ENCODE measurements at regions not wholly inside any gene's neighbourhood (a gene's known extent, or its start where the extent isn't known, plus 50 kb on each side); places are given as distances from the start of the nearest gene placed in this dataset.

DNA sequence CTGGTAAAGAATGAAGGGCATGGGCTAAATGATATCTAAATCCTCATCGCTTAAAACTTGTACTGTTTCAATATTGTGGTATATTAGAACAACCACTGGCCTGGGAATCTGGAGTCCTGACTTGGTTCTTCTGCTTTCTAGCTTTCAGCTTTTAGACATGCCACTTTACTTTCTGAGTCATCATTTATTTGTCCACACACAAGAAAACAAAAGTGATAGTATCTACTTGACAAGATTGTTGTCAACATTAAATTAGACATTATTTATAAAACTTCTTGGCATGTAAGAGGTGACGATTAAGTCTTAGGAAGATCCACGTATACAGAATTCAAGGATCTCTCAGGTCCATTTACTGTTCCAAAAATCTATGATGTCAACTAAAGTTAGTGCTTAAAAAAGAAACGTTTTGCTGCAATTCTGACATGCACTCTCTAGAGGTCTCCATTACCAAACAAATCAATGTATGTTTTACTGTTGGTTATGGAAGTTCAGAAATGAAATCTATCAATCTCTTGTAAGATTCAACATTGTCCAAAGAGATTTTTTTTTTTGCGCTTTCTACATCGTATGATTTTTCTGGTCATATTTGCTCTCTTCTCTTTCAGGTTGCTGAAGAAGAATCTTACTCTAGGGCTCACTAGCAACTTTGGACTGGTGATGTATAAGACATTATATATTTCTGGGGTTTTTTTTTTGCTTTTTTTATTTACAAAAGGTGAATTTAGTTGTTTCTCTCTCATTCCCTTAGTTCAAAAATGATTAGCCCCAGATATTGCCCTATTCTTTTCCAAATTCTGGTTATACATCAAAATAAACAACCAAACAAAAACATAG lies 53.6 kb upstream of the DYNC1I1 start:
- Mint-ChIP-seq H3K36me3 (no peaks in the 10 kb centered on the region), H3K27me3 (no peaks in the 10 kb centered on the region), H3K9me3 (no peaks in the 10 kb centered on the region), H3K4me1 (no peaks in the 10 kb centered on the region), H3K4me3 (no peak overlapping the region), H3K27ac (no peak overlapping the region)
- Histone ChIP-seq H3K36me3 (ENCODE audit: control insufficient read depth, insufficient read depth, low read length) (no peaks in the 10 kb centered on the region), H3K9me3 (ENCODE audit: control insufficient read depth in 2 of 2, low read length in 2 of 2) (no peaks in the 10 kb centered on the region), H3K4me1 (ENCODE audit: control insufficient read depth, insufficient read depth, low read length, poor library complexity, severe bottlenecking) (no peaks in the 10 kb centered on the region), H3K27ac (ENCODE audit: insufficient read depth, low read length, poor library complexity, severe bottlenecking) (no peak overlapping the region), H3K4me3 (ENCODE audit: low read depth, low read length) (no peak overlapping the region), H3K27me3 (ENCODE audit: control insufficient read depth, insufficient read depth, low read length) (no peaks in the 10 kb centered on the region)
- ATAC-seq (ENCODE audit: low read depth in 2 of 2), result no peak
- DNase-seq, result no peak

DNA sequence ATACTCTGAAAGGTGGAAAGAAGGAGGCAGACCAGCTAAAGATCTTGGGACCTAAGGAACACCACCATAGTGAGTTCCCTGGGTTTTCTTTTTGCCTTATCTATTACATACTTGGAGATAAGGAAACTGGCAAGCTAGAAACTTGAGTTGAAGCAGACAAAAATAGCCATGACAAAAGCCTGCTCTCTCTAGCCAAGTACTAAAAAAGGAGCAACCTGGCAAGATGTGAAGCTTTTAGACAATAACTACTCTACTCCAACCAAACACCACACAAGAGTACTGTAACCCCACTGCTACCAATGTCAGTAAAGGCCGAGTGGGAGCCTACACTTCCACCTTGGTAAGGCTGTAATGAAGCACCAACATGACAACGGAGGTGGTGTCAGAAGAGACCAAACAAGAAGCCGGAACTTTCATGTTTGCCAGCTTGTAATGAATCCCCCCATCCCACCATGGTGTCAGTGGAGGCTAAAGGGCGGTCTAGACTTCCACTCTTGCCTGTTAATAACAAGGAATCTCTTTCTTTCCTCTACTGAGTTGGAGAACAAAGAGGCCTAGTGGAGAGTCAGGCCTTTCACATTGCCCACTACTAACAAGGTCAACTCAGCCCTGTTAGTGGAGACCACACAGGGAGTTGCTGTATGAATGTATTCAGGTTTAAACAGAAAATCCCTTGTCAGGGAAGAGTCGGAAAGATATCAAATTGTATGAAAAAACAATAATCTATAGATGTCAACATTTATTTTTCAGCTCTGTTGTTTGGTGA lies 55.8 kb upstream of the DYNC1I1 start:
- Mint-ChIP-seq H3K4me1 (no peaks in the 10 kb centered on the region), H3K9me3 (no peaks in the 10 kb centered on the region), H3K27me3 (no peaks in the 10 kb centered on the region), H3K27ac (no peak overlapping the region), H3K36me3 (no peaks in the 10 kb centered on the region), H3K4me3 (no peak overlapping the region)
- DNase-seq (no peak), ATAC-seq (ENCODE audit: low read depth in 2 of 2) (no peak)
- H3K36me3 ChIP-seq (ENCODE audit: control insufficient read depth, insufficient read depth, low read length), result no peaks in the 10 kb centered on the region
- no peaks in the 10 kb centered on the region for H3K27me3 ChIP-seq (ENCODE audit: control insufficient read depth, insufficient read depth, low read length)
- H3K9me3 ChIP-seq (ENCODE audit: control insufficient read depth in 2 of 2, low read length in 2 of 2), result no peaks in the 10 kb centered on the region
- no peak overlapping the region for H3K27ac ChIP-seq (ENCODE audit: insufficient read depth, low read length, poor library complexity, severe bottlenecking)
- no peak overlapping the region for H3K4me3 ChIP-seq (ENCODE audit: low read depth, low read length)
- H3K4me1 ChIP-seq (ENCODE audit: control insufficient read depth, insufficient read depth, low read length, poor library complexity, severe bottlenecking), result no peaks in the 10 kb centered on the region

- Mint-ChIP-seq H3K27ac (no peak overlapping the region), H3K36me3 (no peaks in the 10 kb centered on the region), H3K27me3 (no peaks in the 10 kb centered on the region), H3K9me3 (peaks cover 0 to 5% (median 0%) of the 10 kb centered on the region in 7 donors), H3K4me1 (no peaks in the 10 kb centered on the region), H3K4me3 (no peak overlapping the region)
- peak; percentile 34 to 37 for ATAC-seq (ENCODE audit: low read depth in 2 of 2)
- no peaks in the 10 kb centered on the region for H3K36me3 ChIP-seq (ENCODE audit: control insufficient read depth, insufficient read depth, low read length)
- H3K27me3 ChIP-seq (ENCODE audit: control insufficient read depth, insufficient read depth, low read length), result no peaks in the 10 kb centered on the region
- H3K27ac ChIP-seq (ENCODE audit: insufficient read depth, low read length, poor library complexity, severe bottlenecking), result no peak overlapping the region
- no peak overlapping the region for H3K4me3 ChIP-seq (ENCODE audit: low read depth, low read length)
- DNase-seq, result no peak
- H3K4me1 ChIP-seq (ENCODE audit: control insufficient read depth, insufficient read depth, low read length, poor library complexity, severe bottlenecking), result no peaks in the 10 kb centered on the region
- no peaks in the 10 kb centered on the region for H3K9me3 ChIP-seq (ENCODE audit: control insufficient read depth in 2 of 2, low read length in 2 of 2)
Measured at GRCh38 chr7:95715274-95715673, 57.1 kb upstream of the DYNC1I1 start.

DNA sequence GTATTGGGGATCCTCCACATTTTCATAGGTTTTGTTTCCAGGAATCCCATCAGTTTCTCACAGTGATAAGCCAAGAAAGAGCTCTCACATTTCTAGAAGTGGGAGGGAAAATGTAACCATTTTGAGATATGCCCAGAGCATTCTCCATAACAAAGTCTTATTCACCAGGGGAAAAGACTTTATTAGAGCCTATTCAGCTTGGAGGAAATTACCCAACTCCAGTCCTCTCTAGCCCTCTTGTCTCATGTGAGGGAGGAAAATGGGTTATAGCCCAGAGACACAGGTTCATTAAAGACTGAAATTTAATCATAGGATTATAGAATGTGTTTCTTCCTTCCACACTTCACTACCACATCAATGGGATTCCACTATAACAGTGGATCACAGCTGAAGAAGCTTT lies 61.6 kb upstream of the DYNC1I1 start:
- H3K36me3 ChIP-seq (ENCODE audit: control insufficient read depth, insufficient read depth, low read length), result no peaks in the 10 kb centered on the region
- H3K27me3 ChIP-seq (ENCODE audit: control insufficient read depth, insufficient read depth, low read length), result no peaks in the 10 kb centered on the region
- Mint-ChIP-seq H3K9me3 (peaks cover 0 to 12% (median 1%) of the 10 kb centered on the region in 7 donors), H3K36me3 (peaks cover 4% of the 10 kb centered on the region), H3K27ac (no peak overlapping the region), H3K4me1 (no peaks in the 10 kb centered on the region), H3K4me3 (no peak overlapping the region), H3K27me3 (no peaks in the 10 kb centered on the region)
- DNase-seq, result no peak
- H3K4me1 ChIP-seq (ENCODE audit: control insufficient read depth, insufficient read depth, low read length, poor library complexity, severe bottlenecking), result no peaks in the 10 kb centered on the region
- H3K27ac ChIP-seq (ENCODE audit: insufficient read depth, low read length, poor library complexity, severe bottlenecking), result no peak overlapping the region
- H3K4me3 ChIP-seq (ENCODE audit: low read depth, low read length), result no peak overlapping the region
- no peak for ATAC-seq (ENCODE audit: low read depth in 2 of 2)
- H3K9me3 ChIP-seq (ENCODE audit: control insufficient read depth in 2 of 2, low read length in 2 of 2), result peaks cover 0 to 4% of the 10 kb centered on the region in 2 experiments

- Mint-ChIP-seq H3K27me3 (no peaks in the 10 kb centered on the region), H3K9me3 (peaks cover 0 to 9% (median 0%) of the 10 kb centered on the region in 7 donors), H3K4me3 (no peak overlapping the region), H3K27ac (no peak overlapping the region), H3K4me1 (no peaks in the 10 kb centered on the region), H3K36me3 (no peaks in the 10 kb centered on the region)
- peaks cover 0 to 4% of the 10 kb centered on the region in 2 experiments for H3K9me3 ChIP-seq (ENCODE audit: control insufficient read depth in 2 of 2, low read length in 2 of 2)
- no peak for DNase-seq
- H3K36me3 ChIP-seq (ENCODE audit: control insufficient read depth, insufficient read depth, low read length), result no peaks in the 10 kb centered on the region
- no peaks in the 10 kb centered on the region for H3K27me3 ChIP-seq (ENCODE audit: control insufficient read depth, insufficient read depth, low read length)
- no peak for ATAC-seq (ENCODE audit: low read depth in 2 of 2)
- no peaks in the 10 kb centered on the region for H3K4me1 ChIP-seq (ENCODE audit: control insufficient read depth, insufficient read depth, low read length, poor library complexity, severe bottlenecking)
- no peak overlapping the region for H3K4me3 ChIP-seq (ENCODE audit: low read depth, low read length)
- H3K27ac ChIP-seq (ENCODE audit: insufficient read depth, low read length, poor library complexity, severe bottlenecking), result no peak overlapping the region
Measured at GRCh38 chr7:95700917-95701316, 71.4 kb upstream of the DYNC1I1 start.

DNA sequence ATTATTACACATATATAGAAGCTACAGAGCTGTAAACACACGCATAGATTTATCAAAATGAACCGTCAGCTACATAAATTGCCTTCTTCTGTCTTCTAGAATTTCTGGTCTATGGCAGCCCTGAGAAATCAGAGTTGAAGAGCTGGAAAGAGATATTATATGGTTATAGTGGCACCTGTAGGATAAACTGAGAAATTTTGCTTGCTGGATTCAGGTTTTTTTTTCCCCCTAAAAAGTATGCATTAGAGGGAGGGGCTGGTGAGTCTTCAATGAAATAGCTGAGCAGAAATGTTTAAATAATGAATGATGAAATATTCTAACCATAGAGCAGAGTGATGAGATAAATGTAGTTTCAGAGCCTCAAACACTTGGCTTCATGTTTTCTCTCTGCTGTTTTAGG lies 78.0 kb upstream of the DYNC1I1 start:
- H3K27me3 ChIP-seq (ENCODE audit: control insufficient read depth, insufficient read depth, low read length), result no peaks in the 10 kb centered on the region
- H3K4me3 Mint-ChIP-seq, result no peak overlapping the region
- H3K36me3 ChIP-seq (ENCODE audit: control insufficient read depth, insufficient read depth, low read length), result no peaks in the 10 kb centered on the region
- peaks cover 0 to 4% (median 0%) of the 10 kb centered on the region in 7 donors for H3K9me3 Mint-ChIP-seq
- H3K27me3 Mint-ChIP-seq, result no peaks in the 10 kb centered on the region
- H3K4me1 ChIP-seq (ENCODE audit: control insufficient read depth, insufficient read depth, low read length, poor library complexity, severe bottlenecking), result no peaks in the 10 kb centered on the region
- H3K4me1 Mint-ChIP-seq, result no peaks in the 10 kb centered on the region
- no peaks in the 10 kb centered on the region for H3K36me3 Mint-ChIP-seq
- DNase-seq, result no peak
- H3K4me3 ChIP-seq (ENCODE audit: low read depth, low read length), result no peak overlapping the region
- no peak overlapping the region for H3K27ac Mint-ChIP-seq
- H3K27ac ChIP-seq (ENCODE audit: insufficient read depth, low read length, poor library complexity, severe bottlenecking), result no peak overlapping the region
- H3K9me3 ChIP-seq (ENCODE audit: control insufficient read depth in 2 of 2, low read length in 2 of 2), result no peaks in the 10 kb centered on the region
- no peak for ATAC-seq (ENCODE audit: low read depth in 2 of 2)

DNA sequence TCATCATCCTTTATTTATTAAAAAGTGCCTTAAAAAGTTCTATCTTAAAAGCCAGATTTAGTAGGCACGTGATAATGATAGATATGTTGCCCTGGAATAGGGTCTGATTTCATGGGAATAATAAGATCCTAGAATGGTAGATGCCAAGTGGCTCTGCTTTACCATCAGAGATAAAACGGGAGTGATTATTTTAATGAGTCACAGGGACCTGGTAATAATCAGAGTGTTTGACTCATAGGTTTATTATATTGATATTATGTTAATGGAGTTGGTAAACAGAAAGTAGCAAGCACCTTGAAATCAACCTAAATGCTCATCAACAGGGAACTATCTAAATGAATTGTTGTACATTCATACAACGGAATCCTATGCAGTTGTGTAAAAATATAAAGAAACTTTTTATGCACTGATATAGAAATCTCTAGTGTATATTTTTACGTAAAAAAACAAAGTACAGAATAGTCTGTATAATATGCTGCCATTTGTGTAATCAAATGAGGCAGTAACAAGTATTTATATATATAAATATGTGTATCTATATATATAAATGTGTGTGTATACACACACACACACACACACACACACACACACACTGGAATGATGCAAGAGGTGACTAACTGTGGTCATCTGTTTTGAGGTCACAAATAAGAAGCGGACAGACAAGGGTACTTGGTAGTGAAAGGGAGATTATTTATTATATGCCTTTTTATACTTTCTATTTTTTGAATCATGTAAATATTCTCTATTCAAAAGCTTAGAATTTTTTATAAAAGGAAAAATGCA lies 78.6 kb upstream of the DYNC1I1 start:
- H3K4me1 Mint-ChIP-seq, result no peaks in the 10 kb centered on the region

More for the DNA sequence above, 78.6 kb upstream of the DYNC1I1 start:
- H3K4me3 ChIP-seq (ENCODE audit: low read depth, low read length), result no peak overlapping the region
- H3K4me1 ChIP-seq (ENCODE audit: control insufficient read depth, insufficient read depth, low read length, poor library complexity, severe bottlenecking), result no peaks in the 10 kb centered on the region
- ATAC-seq (ENCODE audit: low read depth in 2 of 2), result no peak
- H3K4me3 Mint-ChIP-seq, result no peak overlapping the region
- DNase-seq, result no peak
- H3K36me3 Mint-ChIP-seq, result no peaks in the 10 kb centered on the region
- H3K9me3 Mint-ChIP-seq, result peaks cover 0 to 4% (median 0%) of the 10 kb centered on the region in 7 donors
- no peaks in the 10 kb centered on the region for H3K27me3 Mint-ChIP-seq
- H3K9me3 ChIP-seq (ENCODE audit: control insufficient read depth in 2 of 2, low read length in 2 of 2), result no peaks in the 10 kb centered on the region
- no peak overlapping the region for H3K27ac Mint-ChIP-seq
- H3K36me3 ChIP-seq (ENCODE audit: control insufficient read depth, insufficient read depth, low read length), result no peaks in the 10 kb centered on the region
- no peak overlapping the region for H3K27ac ChIP-seq (ENCODE audit: insufficient read depth, low read length, poor library complexity, severe bottlenecking)
- H3K27me3 ChIP-seq (ENCODE audit: control insufficient read depth, insufficient read depth, low read length), result no peaks in the 10 kb centered on the region

All from CD4-positive, CD25-positive, alpha-beta regulatory T cell (primary cell).